Uterus (tissue), 2 donors: ENCODE measurements at regions not wholly inside any gene's neighbourhood (a gene's known extent, or its start where the extent isn't known, plus 50 kb on each side); places are given as distances from the start of the nearest gene placed in this dataset.

Experiments
- CTCF ChIP-seq, 4 experiments: fragments of 200-600 bp in 2 of 4; fragments of 450-650 bp in 2 of 4; sonication (generic) in 2 of 4; IDR thresholded peaks; one replicate each; pipeline ENCODE4 v1.5.1; 2016 to 2019; ENCODE audit warnings: antibody characterized with exemption in 4 of 4, mild to moderate bottlenecking in 2 of 4, moderate library complexity in 1 of 4
- POLR2A ChIP-seq, 2 donors: fragments of 450-650 bp; IDR thresholded peaks; one replicate each; pipeline ENCODE4 v1.6.1; 2016; ENCODE audit warnings: antibody characterized with exemption in 2 of 2, mild to moderate bottlenecking in 1 of 2, moderate library complexity in 1 of 2

- TF ChIP-seq CTCF (IDR thresholded peaks at IDR 0.05) (no peak), POLR2A (IDR thresholded peaks at IDR 0.05) (no peak)
These were observed 97.9 kb upstream of the FAR2 start for GRCh38 chr12:29051221-29051620.
